OCI-LY7 (cell line): ENCODE measurements at regions not wholly inside any gene's neighbourhood (a gene's known extent, or its start where the extent isn't known, plus 50 kb on each side); places are given as distances from the start of the nearest gene placed in this dataset.
"Not testable (repeated sequence)": the region's sequence is repeated elsewhere in the genome, so short reads cannot be mapped to it uniquely, and the experiment has no call there.

Source experiments
- BruUV-seq: library from RNA; stranded (reverse); fragments of 400-500 nt; replicated peaks from 2 replicates; lab custom pipeline; 2021; lab: Mats Ljungman, UMichigan
- CTCF ChIA-PET: fragments of 300-600 bp; sonication (Branson Sonifier 250); formaldehyde crosslinking; loops from one replicate; lab custom pipeline; 2022; ENCODE audit warnings: antibody characterized with exemption; ENCODE audit not compliant: unreplicated experiment; lab: Charles Lee
- POLR2A ChIA-PET: fragments of 300-600 bp; sonication (Branson Sonifier 250); formaldehyde crosslinking; loops from one replicate; lab custom pipeline; 2022; ENCODE audit warnings: antibody characterized with exemption; lab: Charles Lee
- DNase-seq: peaks from one replicate; pipeline ENCODE4 v3.0.0-alpha.2; 2015; ENCODE audit warnings: low spot score
- H2AFZ ChIP-seq: fragments of 200-600 bp; sonication (generic), shearing (Covaris generic); 2 replicates; pipeline ENCODE4 v1.6.1; 2014; ENCODE audit warnings: mild to moderate bottlenecking, antibody characterized with exemption, low read length, moderate library complexity
- H3K27ac ChIP-seq: fragments of 200-600 bp; sonication (generic); 2 replicates; pipeline ENCODE4 v1.5.1; 2014; ENCODE audit warnings: mixed run types, low read depth, mild to moderate bottlenecking, moderate library complexity, low read length, inconsistent platforms; ENCODE audit not compliant: poor library complexity, severe bottlenecking
- H3K36me3 ChIP-seq: fragments of 200-600 bp; sonication (generic); 2 replicates; pipeline ENCODE4 v1.6.1; 2014; ENCODE audit warnings: mild to moderate bottlenecking, antibody characterized with exemption, low read length, moderate library complexity, mixed read lengths; ENCODE audit not compliant: insufficient read depth
- H3K4me1 ChIP-seq: fragments of 200-600 bp; sonication (generic); 2 replicates; pipeline ENCODE4 v1.5.1; 2014; ENCODE audit warnings: mild to moderate bottlenecking, low read length; ENCODE audit not compliant: insufficient read depth, poor library complexity, severe bottlenecking
- H3K4me2 ChIP-seq: fragments of 200-600 bp; sonication (generic); 2 replicates; pipeline ENCODE4 v1.6.1; 2014; ENCODE audit warnings: mild to moderate bottlenecking, low read length
- H3K4me3 ChIP-seq: fragments of 200-600 bp; sonication (generic); 2 replicates; pipeline ENCODE4 v1.5.1; 2014; ENCODE audit warnings: mild to moderate bottlenecking, low read depth, low read length; ENCODE audit not compliant: poor library complexity, severe bottlenecking
- H3K79me2 ChIP-seq: fragments of 200-600 bp; sonication (generic); 2 replicates; pipeline ENCODE4 v1.6.1; 2016; ENCODE audit warnings: low read depth, mild to moderate bottlenecking, low read length, moderate library complexity, mixed read lengths; ENCODE audit not compliant: insufficient read depth
- H3K9me2 ChIP-seq: fragments of 200-600 bp; sonication (generic); 2 replicates; pipeline ENCODE4 v1.6.1; 2016; ENCODE audit warnings: mild to moderate bottlenecking, low read length, mixed read lengths; ENCODE audit not compliant: insufficient read depth
- H3K9me3 ChIP-seq: fragments of 200-600 bp; sonication (generic); 2 replicates; pipeline ENCODE4 v1.6.1; 2014; ENCODE audit warnings: mild to moderate bottlenecking, mixed run types, low read length, mixed read lengths
- H4K20me1 ChIP-seq: fragments of 200-600 bp; sonication (generic); 2 replicates; pipeline ENCODE4 v1.6.1; 2014; ENCODE audit warnings: mild to moderate bottlenecking, antibody characterized with exemption, low read length, moderate library complexity, mixed read lengths; ENCODE audit not compliant: insufficient read depth
- CTCF ChIP-seq: fragments of 200-600 bp; sonication (generic); conservative IDR thresholded peaks from 2 replicates; pipeline ENCODE4 v1.5.1; 2014; ENCODE audit warnings: mild to moderate bottlenecking, antibody characterized with exemption, low read length, moderate library complexity, mixed read lengths
- EZH2phosphoT487 ChIP-seq: fragments of 200-600 bp; sonication (generic); IDR thresholded peaks from 2 replicates; pipeline ENCODE4 v1.6.1; 2018; ENCODE audit warnings: low read depth, borderline replicate concordance, mild to moderate bottlenecking, mixed run types, antibody characterized with exemption, low read length, moderate library complexity, mixed read lengths
- intact Hi-C: fragments of 100-400 bp; cut with micrococcal nuclease; formaldehyde crosslinking; loops from one replicate; pipeline ENCODE4 v1.10.0; 2022; ENCODE audit not compliant: unreplicated experiment

- DNase-seq: peak; percentile 46
These were observed 207.1 kb downstream of the TBC1D2B start for GRCh38 chr15:77870195-77871065.

GRCh38 chr15:77869021-77869895, 208.3 kb downstream of the TBC1D2B start:
- Histone ChIP-seq H3K4me3 (no peak overlapping the region), H3K27ac (no peak overlapping the region), H2AFZ (no peak overlapping the region), H3K9me3 (no peaks in the 10 kb centered on the region), H3K4me2 (no peak overlapping the region), H3K4me1 (no peaks in the 10 kb centered on the region), H3K79me2 (no peaks in the 10 kb centered on the region), H3K36me3 (no peaks in the 10 kb centered on the region), H4K20me1 (no peaks in the 10 kb centered on the region), H3K9me2 (no peaks in the 10 kb centered on the region)
- intact Hi-C loops: no loop called here
- no TSS peak for BruUV-seq
- ChIA-PET POLR2A (no interaction called here), CTCF (no interaction called here)
- DNase-seq: no peak
- TF ChIP-seq CTCF: no peak
- TF ChIP-seq EZH2phosphoT487: no peak

More at GRCh38 chr15:77870195-77871065, 207.1 kb downstream of the TBC1D2B start:
- Histone ChIP-seq H4K20me1 (no peaks in the 10 kb centered on the region), H2AFZ (no peak overlapping the region), H3K4me1 (no peaks in the 10 kb centered on the region), H3K9me2 (no peaks in the 10 kb centered on the region), H3K4me2 (no peak overlapping the region), H3K9me3 (no peaks in the 10 kb centered on the region), H3K27ac (no peak overlapping the region), H3K36me3 (no peaks in the 10 kb centered on the region), H3K79me2 (no peaks in the 10 kb centered on the region), H3K4me3 (no peak overlapping the region)
- ChIA-PET CTCF (no interaction called here), POLR2A (no interaction called here)
- peak; percentile 74 for TF ChIP-seq CTCF
- no peak for TF ChIP-seq EZH2phosphoT487
- intact Hi-C loops: no loop called here
- no TSS peak for BruUV-seq

GRCh38 chr15:77868048-77868629, 209.4 kb downstream of the TBC1D2B start:
- CTCF ChIA-PET, H3K27ac ChIP-seq, H3K4me1 ChIP-seq, H2AFZ ChIP-seq, H3K4me3 ChIP-seq, H3K79me2 ChIP-seq, POLR2A ChIA-PET, H3K9me2 ChIP-seq, intact Hi-C loops, H4K20me1 ChIP-seq, H3K9me3 ChIP-seq, H3K36me3 ChIP-seq, H3K4me2 ChIP-seq, BruUV-seq, DNase-seq: not testable (repeated sequence)
